T-helper 1 cell treated with Interleukin-12 subunit alpha and Interleukin-12 subunit beta and Interleukin-4 antibody, amounts not matched to agents 30 μg/mL and 1 μg/mL, for 36 hours (primary cell): ENCODE measurements at regions not wholly inside any gene's neighbourhood (a gene's known extent, or its start where the extent isn't known, plus 50 kb on each side); places are given as distances from the start of the nearest gene placed in this dataset.

Source experiments
- H3K27ac Mint-ChIP-seq: one replicate; pipeline ENCODE4 v1.8.0; 2021; ENCODE audit warnings: mild to moderate bottlenecking, mixed read lengths
- H3K27me3 Mint-ChIP-seq: one replicate; pipeline ENCODE4 v1.8.0; 2021; ENCODE audit warnings: low read depth, mixed read lengths
- H3K36me3 Mint-ChIP-seq: one replicate; pipeline ENCODE4 v1.8.0; 2021; ENCODE audit warnings: low read depth, mixed read lengths
- H3K4me1 Mint-ChIP-seq: one replicate; pipeline ENCODE4 v1.8.0; 2021; ENCODE audit warnings: low read depth, mixed read lengths
- H3K4me3 Mint-ChIP-seq: one replicate; pipeline ENCODE4 v1.8.0; 2021; ENCODE audit warnings: mild to moderate bottlenecking, moderate library complexity, mixed read lengths
- H3K9me3 Mint-ChIP-seq: one replicate; pipeline ENCODE4 v1.8.0; 2021; ENCODE audit warnings: mixed read lengths

DNA sequence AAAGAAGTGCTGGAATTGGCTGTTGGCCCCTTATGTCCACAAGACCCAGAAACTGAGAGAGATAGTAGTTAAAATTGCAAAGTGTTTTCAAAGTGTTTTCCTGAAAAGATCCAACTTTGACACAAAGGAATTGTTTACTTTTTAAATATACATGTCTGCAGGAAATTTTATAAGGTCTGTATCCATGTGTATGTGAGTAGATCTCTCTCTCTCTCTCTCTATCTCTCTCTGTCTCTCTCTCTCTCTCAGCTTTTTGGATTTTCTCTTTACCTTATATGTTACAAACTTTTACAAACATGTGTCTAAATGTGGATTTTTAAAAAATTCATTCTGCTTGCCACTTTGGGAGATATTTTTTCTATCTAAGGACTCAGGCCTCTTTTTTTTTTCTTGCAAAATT lies 358.6 kb downstream of the SIPA1L2 start:
- Mint-ChIP-seq H3K4me3 (no peak overlapping the region), H3K27ac (no peak overlapping the region), H3K4me1 (no peaks in the 10 kb centered on the region), H3K27me3 (peaks cover 11% of the 10 kb centered on the region), H3K36me3 (no peaks in the 10 kb centered on the region), H3K9me3 (no peaks in the 10 kb centered on the region)

DNA sequence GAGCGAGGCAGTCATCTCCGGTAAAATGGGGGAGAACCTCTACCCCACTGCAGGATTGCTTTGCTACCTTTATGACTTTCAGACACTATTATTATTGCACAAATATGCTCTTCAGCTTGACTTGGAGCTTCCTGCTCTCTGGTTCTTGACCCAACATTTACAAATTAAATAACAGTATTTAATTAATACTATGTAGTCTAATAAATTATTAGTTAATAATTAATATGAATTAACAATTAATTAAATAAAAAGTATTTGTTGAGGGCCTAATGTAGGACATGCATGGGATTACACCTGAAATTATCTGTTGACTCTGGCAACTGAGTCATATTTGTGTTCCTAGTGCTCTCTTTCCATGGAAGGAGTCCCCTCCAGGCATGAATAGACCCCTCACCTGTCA lies 359.9 kb downstream of the SIPA1L2 start:
- Mint-ChIP-seq H3K4me1 (no peaks in the 10 kb centered on the region), H3K36me3 (no peaks in the 10 kb centered on the region), H3K4me3 (no peak overlapping the region), H3K27me3 (peaks cover 11% of the 10 kb centered on the region), H3K27ac (no peak overlapping the region), H3K9me3 (no peaks in the 10 kb centered on the region)

DNA sequence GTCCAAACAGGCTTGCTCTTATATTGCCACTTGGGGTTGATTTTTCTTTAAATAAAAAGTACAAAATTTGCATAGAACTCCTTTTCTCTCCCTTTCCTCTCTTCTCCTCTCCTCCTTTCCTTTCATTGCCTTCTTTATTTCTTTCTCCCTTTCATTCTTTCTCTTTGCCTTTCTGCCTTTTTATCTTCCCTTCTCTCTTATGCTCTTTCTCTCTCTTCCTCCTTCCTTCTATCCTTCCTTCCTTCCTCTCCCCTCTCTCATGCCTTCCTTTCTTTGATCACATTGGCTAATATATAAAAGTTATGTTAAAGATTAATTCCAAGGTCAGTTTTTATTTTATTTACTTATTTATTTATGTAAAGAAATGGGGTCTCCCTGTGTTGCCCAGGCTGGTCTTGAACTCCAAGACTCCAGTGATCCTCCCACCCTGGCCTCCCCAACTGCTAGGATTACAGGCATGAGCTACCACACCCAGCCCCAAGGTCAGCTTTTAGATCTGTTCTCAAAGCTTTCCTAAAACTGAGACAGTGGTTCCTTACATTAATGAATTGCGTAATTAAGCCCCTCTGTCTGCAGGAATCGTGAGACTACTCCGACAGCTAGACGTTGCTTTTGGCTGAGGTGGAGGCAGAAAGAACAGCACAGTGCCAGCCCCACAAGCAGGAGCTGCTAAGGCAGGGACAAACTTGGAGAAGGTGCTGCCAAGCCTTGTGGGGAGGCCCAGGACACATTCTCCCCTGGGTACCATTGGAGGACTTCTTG lies 361.9 kb downstream of the SIPA1L2 start:
- Mint-ChIP-seq H3K4me1 (no peaks in the 10 kb centered on the region), H3K9me3 (no peaks in the 10 kb centered on the region), H3K36me3 (no peaks in the 10 kb centered on the region)

DNA sequence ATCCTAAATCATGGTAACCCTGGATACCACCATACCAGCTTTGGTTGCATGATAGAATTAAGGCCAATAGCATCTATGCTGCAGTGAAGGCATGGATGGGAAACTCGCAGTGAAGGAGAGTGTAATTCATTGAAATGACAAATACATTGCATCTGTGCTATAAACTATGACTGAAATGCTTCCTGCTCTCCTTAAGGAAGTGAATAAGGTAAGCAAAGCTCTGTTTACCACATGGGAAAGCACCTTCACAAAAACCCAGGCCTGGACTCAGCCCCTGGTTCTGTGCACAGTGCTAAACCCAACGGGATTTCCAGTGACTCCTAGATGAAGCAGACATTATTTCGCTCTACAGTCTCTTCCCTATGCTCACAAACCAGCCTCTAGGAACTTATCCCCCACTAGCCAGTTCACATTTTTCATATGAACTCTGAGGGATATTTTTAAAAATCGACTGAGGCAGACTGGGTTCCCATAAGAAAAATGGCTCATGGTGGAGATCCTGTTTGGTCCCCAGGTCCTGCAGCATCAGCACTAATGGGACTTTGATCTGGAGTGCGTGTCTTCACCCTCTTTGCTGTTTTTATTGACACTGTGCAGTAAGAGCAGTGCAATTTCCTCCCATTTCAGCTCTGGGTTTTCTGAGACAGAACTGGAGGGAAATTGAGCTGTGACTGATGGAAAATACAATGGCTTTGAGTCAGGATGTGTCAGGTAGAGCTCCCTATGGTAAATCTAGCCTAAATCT lies 362.7 kb downstream of the SIPA1L2 start:
- Mint-ChIP-seq H3K27ac (no peak overlapping the region), H3K27me3 (peaks cover 18% of the 10 kb centered on the region), H3K9me3 (no peaks in the 10 kb centered on the region), H3K4me3 (no peak overlapping the region), H3K36me3 (no peaks in the 10 kb centered on the region), H3K4me1 (no peaks in the 10 kb centered on the region)

More for the DNA sequence above, 361.9 kb downstream of the SIPA1L2 start:
- Mint-ChIP-seq H3K4me3 (no peak overlapping the region), H3K27ac (no peak overlapping the region), H3K27me3 (peaks cover 18% of the 10 kb centered on the region)

- Mint-ChIP-seq H3K27me3 (peaks cover 14% of the 10 kb centered on the region), H3K4me1 (no peaks in the 10 kb centered on the region), H3K9me3 (no peaks in the 10 kb centered on the region), H3K4me3 (no peak overlapping the region), H3K36me3 (no peaks in the 10 kb centered on the region), H3K27ac (no peak overlapping the region)
Observed at GRCh38 chr1:232263452-232263851, 366.5 kb downstream of the SIPA1L2 start.

GRCh38 chr1:232262991-232263390 lies 366.9 kb downstream of the SIPA1L2 start:
- Mint-ChIP-seq H3K27me3 (peaks cover 18% of the 10 kb centered on the region), H3K36me3 (no peaks in the 10 kb centered on the region), H3K4me3 (no peak overlapping the region), H3K4me1 (no peaks in the 10 kb centered on the region), H3K9me3 (no peaks in the 10 kb centered on the region), H3K27ac (no peak overlapping the region)

DNA sequence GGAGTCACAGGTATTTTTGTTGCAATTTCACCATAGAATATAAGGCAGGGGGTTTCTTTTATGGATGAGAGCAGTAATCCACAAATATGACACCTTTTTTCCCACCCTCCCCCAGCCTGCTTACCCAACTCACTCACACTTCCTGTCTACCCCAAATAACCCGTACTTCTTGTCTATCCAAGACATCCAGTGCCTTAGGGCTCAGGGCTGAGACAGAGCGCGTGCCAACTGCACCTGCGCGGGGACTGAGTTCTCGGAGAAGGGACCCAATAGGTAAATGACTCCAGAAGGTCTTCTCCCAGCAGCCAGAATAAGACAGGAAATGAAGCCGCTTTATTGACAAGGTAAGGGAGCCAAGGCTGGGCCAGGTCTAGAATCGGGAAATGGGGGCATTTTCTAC lies 369.1 kb downstream of the SIPA1L2 start:
- no peak overlapping the region for H3K27ac Mint-ChIP-seq
- peaks cover 16% of the 10 kb centered on the region for H3K27me3 Mint-ChIP-seq
- no peaks in the 10 kb centered on the region for H3K9me3 Mint-ChIP-seq
- H3K36me3 Mint-ChIP-seq: no peaks in the 10 kb centered on the region
- H3K4me1 Mint-ChIP-seq: no peaks in the 10 kb centered on the region
- no peak overlapping the region for H3K4me3 Mint-ChIP-seq

DNA sequence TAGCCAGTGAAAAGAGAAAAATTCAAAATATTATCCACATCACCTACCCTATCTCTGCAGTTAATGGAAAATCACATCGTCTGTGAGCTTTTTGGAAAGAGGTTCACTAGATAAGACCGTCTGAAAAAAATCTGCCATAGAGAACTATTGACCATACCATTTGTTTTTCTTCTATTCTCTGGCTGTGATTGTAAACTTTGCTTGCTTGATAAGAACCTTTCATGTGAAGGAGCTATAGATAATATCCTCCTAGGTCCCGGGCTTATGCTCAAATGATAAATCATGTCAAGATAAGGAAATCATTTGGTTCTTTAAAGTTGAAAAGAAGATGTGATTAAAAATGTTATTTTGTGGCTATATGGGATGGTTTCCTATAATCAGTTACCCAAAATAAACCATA lies 369.9 kb downstream of the SIPA1L2 start:
- Mint-ChIP-seq H3K9me3 (no peaks in the 10 kb centered on the region), H3K36me3 (no peaks in the 10 kb centered on the region), H3K27me3 (peaks cover 16% of the 10 kb centered on the region), H3K27ac (no peak overlapping the region), H3K4me3 (no peak overlapping the region), H3K4me1 (no peaks in the 10 kb centered on the region)

GRCh38 chr1:232259333-232259732 lies 370.6 kb downstream of the SIPA1L2 start:
- Mint-ChIP-seq H3K4me1 (no peaks in the 10 kb centered on the region), H3K4me3 (no peak overlapping the region), H3K9me3 (no peaks in the 10 kb centered on the region), H3K36me3 (no peaks in the 10 kb centered on the region), H3K27me3 (peaks cover 10% of the 10 kb centered on the region), H3K27ac (no peak overlapping the region)

DNA sequence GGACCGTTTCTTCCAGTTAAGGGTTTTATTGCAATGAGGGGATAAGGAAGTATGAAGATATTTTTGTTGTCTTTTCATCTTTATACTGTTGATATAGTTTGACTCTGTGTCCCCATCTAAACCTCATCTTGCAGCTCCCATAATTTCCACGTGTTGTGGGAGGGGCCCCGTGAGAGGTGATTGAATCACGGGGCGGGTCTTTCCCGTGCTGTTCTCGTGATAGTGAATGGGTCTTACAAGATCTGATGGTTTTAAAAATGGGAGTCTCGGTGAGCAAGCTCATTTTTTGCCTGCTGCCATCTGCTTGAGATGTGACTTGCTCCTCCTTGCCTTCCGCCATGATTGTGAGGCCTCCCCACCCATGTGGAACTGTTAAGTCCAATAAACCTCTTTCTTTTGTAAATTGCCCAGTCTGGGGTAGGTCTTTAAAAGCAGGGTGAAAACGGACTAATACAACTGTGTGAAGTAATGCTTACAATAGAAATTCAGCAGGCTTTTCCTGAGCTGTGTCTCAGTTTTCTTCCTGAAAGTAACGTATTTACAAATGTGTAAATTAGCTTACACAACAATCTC lies 377.3 kb downstream of the SIPA1L2 start:
- Mint-ChIP-seq H3K36me3 (no peaks in the 10 kb centered on the region), H3K27me3 (peaks cover 34% of the 10 kb centered on the region), H3K27ac (no peak overlapping the region), H3K4me3 (no peak overlapping the region), H3K9me3 (no peaks in the 10 kb centered on the region), H3K4me1 (no peaks in the 10 kb centered on the region)

DNA sequence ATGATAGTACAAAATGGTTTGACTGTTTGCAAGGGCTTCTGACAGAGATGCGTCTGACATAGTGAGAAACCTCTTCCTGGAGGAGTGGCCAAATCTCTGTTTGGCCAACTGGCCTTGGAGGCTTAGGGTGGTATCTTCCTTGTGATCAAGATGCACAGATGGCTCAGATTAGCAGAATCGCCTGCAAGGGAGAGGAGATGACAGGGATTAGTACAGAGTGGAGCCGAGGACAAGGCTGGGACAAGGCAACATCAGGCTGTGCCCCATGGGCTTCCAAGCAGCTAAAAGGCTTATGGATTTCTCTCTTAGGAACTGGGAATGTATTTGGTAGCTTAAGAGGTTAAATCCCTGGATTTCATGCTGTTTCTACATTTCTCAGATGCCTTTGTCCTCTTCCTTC lies 379.1 kb downstream of the SIPA1L2 start:
- Mint-ChIP-seq H3K4me1 (no peaks in the 10 kb centered on the region), H3K27ac (no peak overlapping the region), H3K27me3 (peaks cover 48% of the 10 kb centered on the region), H3K36me3 (no peaks in the 10 kb centered on the region), H3K4me3 (no peak overlapping the region), H3K9me3 (no peaks in the 10 kb centered on the region)

- Mint-ChIP-seq H3K27me3 (peaks cover 49% of the 10 kb centered on the region), H3K4me1 (no peaks in the 10 kb centered on the region), H3K9me3 (no peaks in the 10 kb centered on the region), H3K36me3 (no peaks in the 10 kb centered on the region), H3K27ac (no peak overlapping the region), H3K4me3 (no peak overlapping the region)
Observed at GRCh38 chr1:232249861-232250777, 379.8 kb downstream of the SIPA1L2 start.

DNA sequence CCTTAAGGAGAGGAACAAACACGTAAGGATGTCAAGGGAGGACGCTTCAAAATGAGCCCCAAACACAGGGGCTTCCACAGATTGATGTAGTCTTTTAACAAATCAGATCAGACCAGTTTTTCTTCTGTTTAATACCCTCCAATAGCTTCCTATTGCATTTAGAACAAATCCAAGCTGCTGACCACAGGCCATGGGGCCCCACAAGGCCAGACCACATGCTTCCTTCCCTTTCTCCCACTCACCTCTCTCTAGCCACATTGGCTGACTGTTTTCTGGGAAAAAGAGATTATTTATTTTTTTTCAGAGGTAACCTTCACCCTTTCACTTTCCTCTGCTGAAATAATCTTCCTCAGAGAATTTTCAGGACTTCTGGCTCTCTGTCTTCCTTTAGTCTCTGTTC lies 380.6 kb downstream of the SIPA1L2 start:
- Mint-ChIP-seq H3K9me3 (no peaks in the 10 kb centered on the region), H3K27ac (no peak overlapping the region), H3K27me3 (peaks cover 53% of the 10 kb centered on the region), H3K4me1 (no peaks in the 10 kb centered on the region), H3K4me3 (no peak overlapping the region), H3K36me3 (no peaks in the 10 kb centered on the region)

DNA sequence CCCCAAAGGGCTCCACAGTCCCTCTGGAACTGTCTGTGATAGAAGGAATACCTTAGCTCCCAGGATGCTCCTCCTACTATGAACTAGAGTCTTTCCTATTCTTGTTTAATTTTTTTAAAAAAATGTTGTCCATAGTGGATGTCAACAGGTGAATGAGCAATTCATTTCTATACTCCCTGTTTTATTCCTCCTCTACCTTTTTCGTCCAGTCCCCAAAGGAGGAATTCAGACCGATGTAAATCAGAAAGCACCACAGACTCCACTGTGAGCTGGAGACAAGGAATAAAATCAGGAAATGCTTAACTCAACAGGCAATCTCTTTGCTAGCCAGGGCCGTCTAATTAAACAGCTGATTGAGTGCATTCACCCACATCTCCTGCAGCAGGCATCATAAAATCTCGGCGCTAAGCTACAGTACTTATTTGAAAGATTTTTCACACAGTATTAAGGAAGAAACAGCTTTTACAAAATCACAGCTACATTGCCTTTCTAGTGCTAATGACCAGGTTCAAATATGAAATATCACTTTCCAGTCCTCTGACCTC lies 381.6 kb downstream of the SIPA1L2 start:
- no peaks in the 10 kb centered on the region for H3K9me3 Mint-ChIP-seq
- no peaks in the 10 kb centered on the region for H3K36me3 Mint-ChIP-seq
- H3K4me1 Mint-ChIP-seq: no peaks in the 10 kb centered on the region
- H3K27me3 Mint-ChIP-seq: peaks cover 59% of the 10 kb centered on the region
- H3K4me3 Mint-ChIP-seq: no peak overlapping the region
- no peak overlapping the region for H3K27ac Mint-ChIP-seq
